Astrocyte of the spinal cord (primary cell): ENCODE measurements at regions not wholly inside any gene's neighbourhood (a gene's known extent, or its start where the extent isn't known, plus 50 kb on each side); places are given as distances from the start of the nearest gene placed in this dataset.

Experiments used
- DNase-seq: peaks from one replicate; pipeline ENCODE4 v3.0.0; 2011; ENCODE audit warnings: low read depth, low spot score
- H3K4me3 ChIP-seq: 2 replicates; pipeline ENCODE4 v1.5.1; 2011; ENCODE audit warnings: low read depth, mild to moderate bottlenecking, low read length, moderate library complexity
- in situ Hi-C: cut with HindIII; loops from 2 replicates; pipeline ENCODE4 v1.10.0; 2017; ENCODE audit warnings: low sequenced_read_pairs
- TF ChIP-seq, protein P1 (sequence below): IDR thresholded peaks from 2 replicates; pipeline ENCODE4 v1.5.1; 2012; ENCODE audit warnings: low read depth, mild to moderate bottlenecking, low read length, inconsistent platforms

DNA sequence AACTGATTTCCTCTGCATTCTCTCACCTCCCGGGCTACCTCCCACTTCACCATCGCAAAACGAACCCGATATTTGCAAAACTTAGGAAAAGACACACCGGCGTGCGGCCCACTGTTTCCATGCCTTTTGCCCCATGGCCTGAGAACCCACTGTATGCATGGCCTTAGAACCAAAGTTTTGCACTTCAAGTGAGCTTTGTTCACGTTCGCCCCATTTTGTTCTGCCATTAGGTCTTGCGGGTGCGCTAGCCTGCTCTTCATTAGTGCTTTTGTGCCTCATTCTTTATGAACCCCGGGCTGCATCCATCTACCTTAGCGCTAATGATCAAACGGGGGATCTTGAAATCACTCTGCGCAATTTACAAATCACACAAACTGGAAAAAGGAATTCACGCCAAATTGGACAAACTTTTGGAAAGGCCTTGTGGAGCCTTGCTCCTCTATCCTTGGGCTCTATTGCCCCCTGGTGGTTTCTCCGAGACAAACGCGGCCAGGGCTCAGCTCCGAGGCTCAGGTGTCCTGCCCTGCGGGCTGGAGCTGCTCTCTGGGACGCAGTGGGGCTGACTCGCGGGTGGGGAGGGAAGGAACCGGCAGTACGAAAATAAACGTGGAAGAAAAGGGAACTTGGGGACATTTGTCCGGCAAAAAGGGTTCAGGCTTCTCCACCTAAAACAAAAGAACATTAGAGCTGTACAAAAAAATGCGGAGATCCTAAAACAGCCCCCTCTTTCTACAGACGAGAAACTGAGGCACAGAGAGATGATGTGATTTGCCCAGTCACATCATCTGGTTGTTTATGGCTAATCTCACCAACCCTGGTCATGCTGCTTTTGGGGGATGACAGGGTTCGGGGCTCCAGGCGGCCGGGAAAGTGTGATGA is 300.4 kb upstream of the NFE2L3 start:
- DNase-seq = peak; percentile 77
- TF ChIP-seq, protein P1, sequence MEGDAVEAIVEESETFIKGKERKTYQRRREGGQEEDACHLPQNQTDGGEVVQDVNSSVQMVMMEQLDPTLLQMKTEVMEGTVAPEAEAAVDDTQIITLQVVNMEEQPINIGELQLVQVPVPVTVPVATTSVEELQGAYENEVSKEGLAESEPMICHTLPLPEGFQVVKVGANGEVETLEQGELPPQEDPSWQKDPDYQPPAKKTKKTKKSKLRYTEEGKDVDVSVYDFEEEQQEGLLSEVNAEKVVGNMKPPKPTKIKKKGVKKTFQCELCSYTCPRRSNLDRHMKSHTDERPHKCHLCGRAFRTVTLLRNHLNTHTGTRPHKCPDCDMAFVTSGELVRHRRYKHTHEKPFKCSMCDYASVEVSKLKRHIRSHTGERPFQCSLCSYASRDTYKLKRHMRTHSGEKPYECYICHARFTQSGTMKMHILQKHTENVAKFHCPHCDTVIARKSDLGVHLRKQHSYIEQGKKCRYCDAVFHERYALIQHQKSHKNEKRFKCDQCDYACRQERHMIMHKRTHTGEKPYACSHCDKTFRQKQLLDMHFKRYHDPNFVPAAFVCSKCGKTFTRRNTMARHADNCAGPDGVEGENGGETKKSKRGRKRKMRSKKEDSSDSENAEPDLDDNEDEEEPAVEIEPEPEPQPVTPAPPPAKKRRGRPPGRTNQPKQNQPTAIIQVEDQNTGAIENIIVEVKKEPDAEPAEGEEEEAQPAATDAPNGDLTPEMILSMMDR = peak; percentile 86

GRCh38 chr7:25852211-25852938 is 299.6 kb upstream of the NFE2L3 start:
- DNase-seq = no peak
- TF ChIP-seq, protein P1 = no peak
- in situ Hi-C loops = no loop called here
- H3K4me3 ChIP-seq = no peak overlapping the region

More for the DNA sequence above, 300.4 kb upstream of the NFE2L3 start:
- in situ Hi-C loops = no loop called here
- no peak overlapping the region for H3K4me3 ChIP-seq

- H3K4me3 ChIP-seq = no peak overlapping the region
- DNase-seq = no peak
- TF ChIP-seq, protein P1 = no peak
- in situ Hi-C loops = no loop called here
These were observed 299.1 kb upstream of the NFE2L3 start for GRCh38 chr7:25852939-25853271.

- DNase-seq = no peak
- TF ChIP-seq, protein P1 = no peak
These were observed 298.7 kb upstream of the NFE2L3 start for GRCh38 chr7:25853314-25853713.

GRCh38 chr7:25854059-25854458 is 297.9 kb upstream of the NFE2L3 start:
- H3K4me3 ChIP-seq = no peak overlapping the region
- no peak for DNase-seq
- in situ Hi-C loops = no loop called here
- TF ChIP-seq, protein P1 = no peak

More at GRCh38 chr7:25853314-25853713, 298.7 kb upstream of the NFE2L3 start:
- no peak overlapping the region for H3K4me3 ChIP-seq
- in situ Hi-C loops = no loop called here

DNA sequence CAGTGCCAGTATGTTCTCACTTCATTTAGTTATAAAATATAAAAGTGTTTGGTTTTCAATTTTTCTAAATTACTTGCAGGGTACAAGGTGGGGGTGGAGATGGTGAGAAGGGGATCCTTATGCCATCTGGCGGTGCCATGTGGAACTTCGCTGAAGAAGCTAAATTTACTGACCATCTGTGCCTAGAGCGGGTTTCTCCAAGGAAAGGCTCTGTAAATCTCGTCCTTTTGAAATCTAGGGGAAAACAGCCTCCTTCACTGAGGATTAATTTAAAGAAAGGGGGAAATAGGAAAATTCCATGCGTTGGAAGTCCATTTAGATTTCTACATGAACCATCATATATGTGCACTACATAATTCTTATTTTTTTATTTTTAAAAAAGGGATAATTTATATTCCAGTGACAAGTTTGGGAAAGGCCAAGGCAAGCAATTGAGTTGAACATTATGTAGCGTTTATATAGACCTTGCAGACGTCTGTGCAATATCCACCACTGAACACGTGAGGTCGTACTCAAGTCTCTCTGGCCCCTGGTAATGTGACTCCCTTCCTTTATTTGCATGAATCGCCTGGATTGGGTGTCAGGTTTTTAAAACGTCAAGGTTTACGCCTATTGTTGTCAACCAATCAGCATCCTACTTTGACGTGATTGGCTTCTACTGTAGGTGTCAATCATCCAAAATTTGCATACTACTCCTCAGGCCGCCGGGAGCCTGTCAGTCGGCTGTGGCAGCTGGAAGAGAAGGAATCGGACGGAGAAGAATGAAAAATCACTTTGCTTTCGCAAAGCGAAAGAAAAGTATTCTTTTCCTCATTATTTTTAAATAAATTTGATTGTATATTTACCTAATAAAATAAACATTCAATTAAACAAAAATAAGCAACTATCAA is 297.1 kb upstream of the NFE2L3 start:
- in situ Hi-C loops = no loop called here
- TF ChIP-seq, protein P1 = peak; percentile 79
- peak; percentile 97 for DNase-seq
- H3K4me3 ChIP-seq = no peak overlapping the region
